ENCODE measurements at regions not wholly inside any gene's neighbourhood (a gene's known extent, or its start where the extent isn't known, plus 50 kb on each side); places are given as distances from the start of the nearest gene placed in this dataset.

DNA sequence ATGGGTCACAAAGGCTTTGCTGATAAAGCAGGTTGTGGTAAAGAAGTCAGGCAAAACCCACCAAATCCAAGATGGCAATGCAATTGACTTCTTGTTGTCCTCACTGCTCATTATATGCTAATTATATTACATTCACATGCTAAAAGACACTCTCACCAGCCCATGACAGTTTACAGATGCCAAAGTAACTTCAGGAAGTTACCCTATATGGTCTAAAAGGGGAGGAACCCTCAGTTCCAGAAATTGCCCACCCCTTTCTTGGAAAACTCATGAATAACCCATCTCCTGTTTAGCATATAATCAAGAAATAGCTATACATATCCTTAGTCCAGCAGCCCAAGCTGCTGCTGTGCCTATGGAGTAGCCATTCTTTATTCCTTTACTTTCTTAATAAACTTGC is 501.1 kb downstream of the MEI4 start:
- TF ChIP-seq CTCF (IDR thresholded peaks at IDR 0.05; ENCODE audit: insufficient read depth, low read length) (no peak), POLR2AphosphoS5 (IDR thresholded peaks at IDR 0.05; ENCODE audit: low read depth) (no peak)
- TF ChIP-seq, protein P1, sequence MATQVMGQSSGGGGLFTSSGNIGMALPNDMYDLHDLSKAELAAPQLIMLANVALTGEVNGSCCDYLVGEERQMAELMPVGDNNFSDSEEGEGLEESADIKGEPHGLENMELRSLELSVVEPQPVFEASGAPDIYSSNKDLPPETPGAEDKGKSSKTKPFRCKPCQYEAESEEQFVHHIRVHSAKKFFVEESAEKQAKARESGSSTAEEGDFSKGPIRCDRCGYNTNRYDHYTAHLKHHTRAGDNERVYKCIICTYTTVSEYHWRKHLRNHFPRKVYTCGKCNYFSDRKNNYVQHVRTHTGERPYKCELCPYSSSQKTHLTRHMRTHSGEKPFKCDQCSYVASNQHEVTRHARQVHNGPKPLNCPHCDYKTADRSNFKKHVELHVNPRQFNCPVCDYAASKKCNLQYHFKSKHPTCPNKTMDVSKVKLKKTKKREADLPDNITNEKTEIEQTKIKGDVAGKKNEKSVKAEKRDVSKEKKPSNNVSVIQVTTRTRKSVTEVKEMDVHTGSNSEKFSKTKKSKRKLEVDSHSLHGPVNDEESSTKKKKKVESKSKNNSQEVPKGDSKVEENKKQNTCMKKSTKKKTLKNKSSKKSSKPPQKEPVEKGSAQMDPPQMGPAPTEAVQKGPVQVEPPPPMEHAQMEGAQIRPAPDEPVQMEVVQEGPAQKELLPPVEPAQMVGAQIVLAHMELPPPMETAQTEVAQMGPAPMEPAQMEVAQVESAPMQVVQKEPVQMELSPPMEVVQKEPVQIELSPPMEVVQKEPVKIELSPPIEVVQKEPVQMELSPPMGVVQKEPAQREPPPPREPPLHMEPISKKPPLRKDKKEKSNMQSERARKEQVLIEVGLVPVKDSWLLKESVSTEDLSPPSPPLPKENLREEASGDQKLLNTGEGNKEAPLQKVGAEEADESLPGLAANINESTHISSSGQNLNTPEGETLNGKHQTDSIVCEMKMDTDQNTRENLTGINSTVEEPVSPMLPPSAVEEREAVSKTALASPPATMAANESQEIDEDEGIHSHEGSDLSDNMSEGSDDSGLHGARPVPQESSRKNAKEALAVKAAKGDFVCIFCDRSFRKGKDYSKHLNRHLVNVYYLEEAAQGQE (IDR thresholded peaks at IDR 0.05; ENCODE audit: insufficient replicate concordance, low read depth): no peak
